Erythroblast (primary cell): ENCODE measurements at regions not wholly inside any gene's neighbourhood (a gene's known extent, or its start where the extent isn't known, plus 50 kb on each side); places are given as distances from the start of the nearest gene placed in this dataset.

Experiments used
- GATA1 ChIP-seq: IDR thresholded peaks from 2 replicates; pipeline ENCODE4 v1.6.1; 2011; ENCODE audit warnings: low read depth, mild to moderate bottlenecking, control low read depth, low read length, moderate library complexity
- POLR2A ChIP-seq: IDR thresholded peaks from 2 replicates; pipeline ENCODE4 v1.6.1; 2011; ENCODE audit warnings: mild to moderate bottlenecking, low read length

DNA sequence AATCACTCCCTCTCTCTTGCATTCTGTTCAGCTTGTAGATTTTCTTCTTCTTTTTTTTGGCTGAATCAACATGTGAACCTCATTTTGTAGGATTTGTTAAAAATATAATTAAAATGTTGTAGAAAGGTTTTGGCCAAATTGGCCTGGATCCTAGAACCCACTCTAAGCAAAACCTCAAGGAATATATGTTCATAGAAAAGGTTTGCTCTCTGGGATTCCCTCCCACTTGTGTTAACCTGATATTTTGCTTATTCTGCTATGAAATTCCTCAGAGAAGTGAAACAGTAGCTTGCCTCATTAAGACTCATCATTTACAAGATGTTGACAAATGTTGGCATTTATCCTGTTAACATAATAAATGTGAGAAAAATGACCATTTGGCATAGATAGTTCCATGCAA, 456.7 kb downstream of the TMEM182 start:
- no peak for TF ChIP-seq POLR2A
- no peak for TF ChIP-seq GATA1
